Type B pancreatic cell (in vitro differentiated cells): ENCODE measurements at regions not wholly inside any gene's neighbourhood (a gene's known extent, or its start where the extent isn't known, plus 50 kb on each side); places are given as distances from the start of the nearest gene placed in this dataset.

Experiments used
- DNase-seq: peaks from one replicate; pipeline ENCODE4 v3.0.0; 2021; ENCODE audit warnings: mixed read lengths; ENCODE audit not compliant: unreplicated experiment; ENCODE audit errors: extremely low spot score
- H3K27ac Mint-ChIP-seq: 2 replicates; pipeline ENCODE4 v1.8.0; 2021; ENCODE audit warnings: mild to moderate bottlenecking, mixed read lengths
- H3K27me3 Mint-ChIP-seq: 2 replicates; pipeline ENCODE4 v1.8.0; 2021; ENCODE audit warnings: mixed read lengths
- H3K36me3 Mint-ChIP-seq: 2 replicates; pipeline ENCODE4 v1.8.0; 2021; ENCODE audit warnings: mixed read lengths
- H3K4me1 Mint-ChIP-seq: one replicate; pipeline ENCODE4 v1.8.0; 2021; ENCODE audit warnings: mixed read lengths; ENCODE audit not compliant: unreplicated experiment
- H3K4me3 Mint-ChIP-seq: 2 replicates; pipeline ENCODE4 v1.8.0; 2021; ENCODE audit warnings: mild to moderate bottlenecking, mixed read lengths
- H3K9me3 Mint-ChIP-seq: 2 replicates; pipeline ENCODE4 v1.8.0; 2021; ENCODE audit warnings: mixed read lengths
- TF ChIP-seq, protein P1 (sequence below): fragments of 200-600 bp; sonication (generic); conservative IDR thresholded peaks from 2 replicates; pipeline ENCODE4 v1.5.0; 2021; ENCODE audit warnings: antibody characterized with exemption, mild to moderate bottlenecking

DNA sequence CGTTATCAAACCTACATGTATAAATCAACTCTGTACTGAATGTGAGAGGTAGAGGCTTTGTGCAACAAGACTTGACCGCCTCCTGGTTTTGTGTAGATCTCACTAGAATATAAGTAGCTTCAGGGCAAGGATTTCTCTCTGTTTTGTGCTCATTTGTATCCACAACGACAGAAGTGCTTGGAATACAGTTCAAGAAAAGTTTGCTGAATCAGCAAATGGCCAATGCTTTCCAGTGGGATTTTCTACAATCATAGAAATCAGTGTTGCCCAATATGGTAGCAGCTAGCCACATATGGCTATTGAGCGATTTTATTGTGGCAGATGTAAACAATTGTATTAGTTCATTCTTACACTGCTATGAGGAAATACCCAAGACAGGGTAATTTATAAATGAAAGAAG lies 127.4 kb downstream of the VCX3A start:
- Mint-ChIP-seq H3K9me3 (no peaks in the 10 kb centered on the region), H3K4me1 (no peaks in the 10 kb centered on the region), H3K36me3 (no peaks in the 10 kb centered on the region), H3K27ac (no peak overlapping the region), H3K27me3 (peaks cover 3% of the 10 kb centered on the region), H3K4me3 (no peak overlapping the region)
- no peak for DNase-seq
- TF ChIP-seq, protein P1, sequence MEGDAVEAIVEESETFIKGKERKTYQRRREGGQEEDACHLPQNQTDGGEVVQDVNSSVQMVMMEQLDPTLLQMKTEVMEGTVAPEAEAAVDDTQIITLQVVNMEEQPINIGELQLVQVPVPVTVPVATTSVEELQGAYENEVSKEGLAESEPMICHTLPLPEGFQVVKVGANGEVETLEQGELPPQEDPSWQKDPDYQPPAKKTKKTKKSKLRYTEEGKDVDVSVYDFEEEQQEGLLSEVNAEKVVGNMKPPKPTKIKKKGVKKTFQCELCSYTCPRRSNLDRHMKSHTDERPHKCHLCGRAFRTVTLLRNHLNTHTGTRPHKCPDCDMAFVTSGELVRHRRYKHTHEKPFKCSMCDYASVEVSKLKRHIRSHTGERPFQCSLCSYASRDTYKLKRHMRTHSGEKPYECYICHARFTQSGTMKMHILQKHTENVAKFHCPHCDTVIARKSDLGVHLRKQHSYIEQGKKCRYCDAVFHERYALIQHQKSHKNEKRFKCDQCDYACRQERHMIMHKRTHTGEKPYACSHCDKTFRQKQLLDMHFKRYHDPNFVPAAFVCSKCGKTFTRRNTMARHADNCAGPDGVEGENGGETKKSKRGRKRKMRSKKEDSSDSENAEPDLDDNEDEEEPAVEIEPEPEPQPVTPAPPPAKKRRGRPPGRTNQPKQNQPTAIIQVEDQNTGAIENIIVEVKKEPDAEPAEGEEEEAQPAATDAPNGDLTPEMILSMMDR, result no peak

DNA sequence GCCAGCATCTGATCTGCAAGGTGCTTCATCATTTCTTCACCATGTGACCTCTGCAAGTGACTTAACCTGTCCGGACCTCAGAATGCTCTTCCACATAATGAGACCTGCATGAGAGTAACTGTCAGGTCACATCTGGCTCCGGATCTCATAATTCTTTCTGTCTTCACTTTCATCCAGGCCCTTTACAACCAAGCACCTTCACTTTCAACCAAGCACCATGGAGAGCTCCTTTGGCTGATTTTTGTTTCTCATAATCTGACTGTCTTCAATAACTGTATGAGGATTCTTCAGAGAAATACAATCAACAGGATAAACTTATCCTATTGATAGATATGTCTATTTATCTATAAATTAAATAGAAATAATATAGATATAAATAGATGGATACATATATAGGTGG lies 148.1 kb downstream of the VCX3A start:
- DNase-seq, result no peak
- TF ChIP-seq, protein P1, result no peak
- Mint-ChIP-seq H3K27ac (no peak overlapping the region), H3K27me3 (peaks cover 40% of the 10 kb centered on the region), H3K36me3 (no peaks in the 10 kb centered on the region), H3K4me1 (no peaks in the 10 kb centered on the region), H3K4me3 (no peak overlapping the region), H3K9me3 (peaks cover 5% of the 10 kb centered on the region)

DNA sequence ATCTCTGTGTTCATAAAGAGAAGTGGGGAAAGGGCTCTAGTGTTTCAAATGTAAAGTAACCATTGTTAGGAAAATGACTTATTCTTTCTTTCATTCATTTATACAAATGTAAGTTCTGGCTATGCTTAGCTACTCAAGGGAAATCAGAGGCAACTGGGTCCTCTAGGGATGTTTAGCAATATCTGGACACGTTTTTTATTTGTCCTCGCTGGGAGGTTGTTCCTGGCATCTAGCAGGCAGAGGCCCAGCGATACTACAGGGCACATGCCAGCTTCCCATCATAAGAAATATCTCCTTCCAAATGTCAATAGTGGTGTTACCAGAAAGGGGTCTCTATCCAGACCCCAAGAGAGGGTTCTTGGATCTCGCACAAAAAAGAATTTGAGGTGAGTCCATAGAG lies 150.0 kb downstream of the VCX3A start:
- Mint-ChIP-seq H3K36me3 (no peaks in the 10 kb centered on the region), H3K4me1 (no peaks in the 10 kb centered on the region), H3K4me3 (no peak overlapping the region), H3K27ac (no peak overlapping the region), H3K9me3 (peaks cover 9% of the 10 kb centered on the region), H3K27me3 (peaks cover 55% of the 10 kb centered on the region)
- no peak for DNase-seq
- TF ChIP-seq, protein P1, result no peak

DNA sequence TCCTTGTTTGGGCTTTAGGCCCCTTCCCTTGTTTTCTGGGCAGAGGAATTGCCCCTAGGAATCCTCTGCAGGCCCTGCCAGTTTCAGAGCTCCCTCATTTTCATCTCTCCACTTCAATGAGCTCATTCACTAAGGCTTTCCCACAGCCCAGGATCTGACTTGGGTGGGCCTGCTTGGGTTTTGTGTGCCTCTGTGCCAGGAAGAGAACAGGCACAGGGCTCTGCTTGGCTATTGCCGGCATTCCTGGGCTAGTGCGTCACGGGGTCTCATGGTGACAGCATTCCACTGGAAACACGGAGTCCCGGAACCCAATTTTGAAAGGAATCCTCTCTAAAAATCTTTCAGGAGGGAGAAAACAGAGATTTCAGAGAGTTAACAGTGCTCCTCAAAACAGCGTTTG lies 150.5 kb downstream of the VCX3A start:
- Mint-ChIP-seq H3K4me3 (no peak overlapping the region), H3K4me1 (no peaks in the 10 kb centered on the region), H3K36me3 (no peaks in the 10 kb centered on the region), H3K27ac (no peak overlapping the region), H3K9me3 (peaks cover 9% of the 10 kb centered on the region), H3K27me3 (peaks cover 61% of the 10 kb centered on the region)
- no peak for DNase-seq
- TF ChIP-seq, protein P1, result no peak

DNA sequence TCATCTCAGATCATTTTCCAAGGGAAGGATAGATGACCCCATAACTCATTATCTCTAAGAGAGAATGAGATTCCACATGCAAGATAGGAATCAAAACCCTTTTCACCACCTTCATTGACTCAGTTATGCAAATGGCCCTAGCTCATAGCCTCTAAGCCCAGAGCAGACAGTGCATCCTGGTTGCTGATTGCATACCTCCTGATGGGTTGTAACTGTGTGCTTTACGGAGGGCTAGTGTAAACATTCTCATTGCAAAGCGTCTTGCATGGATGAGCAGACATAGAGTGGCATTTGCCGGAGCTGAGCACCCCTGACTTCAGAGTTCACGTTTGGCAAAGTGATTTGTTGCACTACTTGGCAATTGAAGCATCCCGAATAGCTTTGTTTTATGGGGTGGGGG lies 151.0 kb downstream of the VCX3A start:
- Mint-ChIP-seq H3K9me3 (peaks cover 9% of the 10 kb centered on the region), H3K27me3 (peaks cover 61% of the 10 kb centered on the region), H3K27ac (no peak overlapping the region), H3K4me1 (no peaks in the 10 kb centered on the region), H3K36me3 (no peaks in the 10 kb centered on the region), H3K4me3 (no peak overlapping the region)
- TF ChIP-seq, protein P1, result no peak
- DNase-seq, result no peak

DNA sequence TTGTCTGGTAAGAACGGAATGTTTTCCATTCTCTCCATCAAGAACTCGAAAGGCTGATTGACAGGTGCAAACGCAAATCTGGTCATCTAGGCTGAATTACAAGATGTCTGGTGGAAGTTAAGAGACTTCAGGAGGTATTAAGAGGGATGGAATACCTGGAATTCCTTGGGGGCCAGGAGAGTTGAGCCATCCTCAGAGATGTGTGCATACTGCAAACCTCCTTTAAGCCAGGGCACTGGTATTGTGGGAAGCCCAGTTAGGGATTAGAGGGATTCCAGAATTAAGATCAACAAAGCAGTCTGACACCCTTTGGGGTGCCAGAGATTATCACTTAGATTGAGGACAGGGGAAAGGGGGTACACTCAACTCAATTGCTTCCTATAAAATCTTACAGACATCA lies 151.4 kb downstream of the VCX3A start:
- H3K4me1 Mint-ChIP-seq, result no peaks in the 10 kb centered on the region
- no peaks in the 10 kb centered on the region for H3K36me3 Mint-ChIP-seq
- H3K27ac Mint-ChIP-seq, result no peak overlapping the region

More for the DNA sequence above, 151.4 kb downstream of the VCX3A start:
- H3K4me3 Mint-ChIP-seq, result no peak overlapping the region
- TF ChIP-seq, protein P1, result no peak
- H3K9me3 Mint-ChIP-seq, result peaks cover 9% of the 10 kb centered on the region
- no peak for DNase-seq
- H3K27me3 Mint-ChIP-seq, result peaks cover 63% of the 10 kb centered on the region
